HG02759 (cell line): ENCODE measurements at regions not wholly inside any gene's neighbourhood (a gene's known extent, or its start where the extent isn't known, plus 50 kb on each side); places are given as distances from the start of the nearest gene placed in this dataset.
"Not testable (repeated sequence)": the region's sequence is repeated elsewhere in the genome, so short reads cannot be mapped to it uniquely, and the experiment has no call there.

Source experiments
- ATAC-seq: cut with Tn5 transposase; IDR thresholded peaks from one replicate; pipeline ENCODE4 v1.9.1; 2021; ENCODE audit warnings: mild to moderate bottlenecking, moderate library complexity; ENCODE audit not compliant: unreplicated experiment

- no peak for ATAC-seq
Measured at GRCh38 chr2:78779761-78780160, 245.7 kb upstream of the REG3G start.

- ATAC-seq = no peak
Measured at GRCh38 chr2:78780256-78780655, 245.2 kb upstream of the REG3G start.

GRCh38 chr2:78780864-78781583 lies 244.5 kb upstream of the REG3G start:
- no peak for ATAC-seq

GRCh38 chr2:78782196-78782595 lies 243.3 kb upstream of the REG3G start:
- ATAC-seq = no peak

GRCh38 chr2:78811955-78812610 lies 213.4 kb upstream of the REG3G start:
- ATAC-seq = no peak

- no peak for ATAC-seq
Measured at GRCh38 chr2:78814331-78814986, 211.0 kb upstream of the REG3G start.

GRCh38 chr2:78817430-78817829 lies 208.1 kb upstream of the REG3G start:
- no peak for ATAC-seq

GRCh38 chr2:78832481-78832880 lies 193.0 kb upstream of the REG3G start:
- ATAC-seq = no peak

GRCh38 chr2:78839259-78839658 lies 186.2 kb upstream of the REG3G start:
- no peak for ATAC-seq

GRCh38 chr2:78840311-78840710 lies 185.2 kb upstream of the REG3G start:
- ATAC-seq = not testable (repeated sequence)

- ATAC-seq = no peak
Measured at GRCh38 chr2:78845664-78846185, 179.8 kb upstream of the REG3G start.

- ATAC-seq = no peak
Measured at GRCh38 chr2:78861546-78861945, 164.0 kb upstream of the REG3G start.

GRCh38 chr2:78864205-78864604 lies 161.3 kb upstream of the REG3G start:
- no peak for ATAC-seq

GRCh38 chr2:78865667-78866066 lies 159.8 kb upstream of the REG3G start:
- no peak for ATAC-seq

- ATAC-seq = no peak
Measured at GRCh38 chr2:78870343-78870967, 155.0 kb upstream of the REG3G start.

GRCh38 chr2:78873526-78873925 lies 152.0 kb upstream of the REG3G start:
- no peak for ATAC-seq

- ATAC-seq = no peak
Measured at GRCh38 chr2:78876316-78876688, 149.2 kb upstream of the REG3G start.

GRCh38 chr2:78887446-78887845 lies 138.1 kb upstream of the REG3G start:
- no peak for ATAC-seq

- ATAC-seq = no peak
Measured at GRCh38 chr2:78890935-78891334, 134.6 kb upstream of the REG3G start.

GRCh38 chr2:78892295-78892694 lies 133.2 kb upstream of the REG3G start:
- ATAC-seq = no peak

GRCh38 chr2:78895022-78895421 lies 130.5 kb upstream of the REG3G start:
- no peak for ATAC-seq
